Upper lobe of right lung (tissue), 1 donor: ENCODE measurements at regions not wholly inside any gene's neighbourhood (a gene's known extent, or its start where the extent isn't known, plus 50 kb on each side); places are given as distances from the start of the nearest gene placed in this dataset.

ENCODE experiments used
- ATAC-seq: fragments of 200-7000 bp; cut with Tn5 transposase; one replicate; pipeline ENCODE4 v1.9.1; 2020; ENCODE audit warnings: mild to moderate bottlenecking, moderate library complexity
- DNase-seq: peaks from one replicate; pipeline ENCODE4 v3.0.0-alpha.2; 2020
- H3K27ac ChIP-seq: fragments of 200-600 bp; one replicate; pipeline ENCODE4 v1.8.0; 2022
- H3K27me3 ChIP-seq: fragments of 200-600 bp; one replicate; pipeline ENCODE4 v1.8.0; 2022; ENCODE audit warnings: mild to moderate bottlenecking
- H3K36me3 ChIP-seq: fragments of 200-600 bp; one replicate; pipeline ENCODE4 v1.8.0; 2022
- H3K4me1 ChIP-seq: fragments of 200-600 bp; one replicate; pipeline ENCODE4 v1.8.0; 2022
- H3K4me3 ChIP-seq: fragments of 200-600 bp; one replicate; pipeline ENCODE4 v1.8.0; 2022; ENCODE audit warnings: mild to moderate bottlenecking
- H3K9me3 ChIP-seq: fragments of 200-600 bp; one replicate; pipeline ENCODE4 v1.8.0; 2022
- CTCF ChIP-seq: fragments of 200-600 bp; IDR thresholded peaks from one replicate; pipeline ENCODE4 v1.8.0; 2022; ENCODE audit warnings: antibody characterized with exemption
- intact Hi-C: fragments of 100-400 bp; cut with DNase I; formaldehyde crosslinking; loops from one replicate; pipeline ENCODE4 v1.11.0; 2022
- donor health status: DM: no; HTN: yes; CAD: no; lungs with severe emphysema.

GRCh38 chr12:20967756-20968155, 157.3 kb downstream of the SLCO1B3 start:
- no peaks in the 10 kb centered on the region for H3K4me1 ChIP-seq
- no peaks in the 10 kb centered on the region for H3K27me3 ChIP-seq
- intact Hi-C loops = no loop called here
- H3K36me3 ChIP-seq = no peaks in the 10 kb centered on the region
- H3K4me3 ChIP-seq = no peak overlapping the region
- ATAC-seq (no peak), DNase-seq (no peak)
- no peak for TF ChIP-seq CTCF
- H3K27ac ChIP-seq = no peak overlapping the region
- H3K9me3 ChIP-seq = no peaks in the 10 kb centered on the region

DNA sequence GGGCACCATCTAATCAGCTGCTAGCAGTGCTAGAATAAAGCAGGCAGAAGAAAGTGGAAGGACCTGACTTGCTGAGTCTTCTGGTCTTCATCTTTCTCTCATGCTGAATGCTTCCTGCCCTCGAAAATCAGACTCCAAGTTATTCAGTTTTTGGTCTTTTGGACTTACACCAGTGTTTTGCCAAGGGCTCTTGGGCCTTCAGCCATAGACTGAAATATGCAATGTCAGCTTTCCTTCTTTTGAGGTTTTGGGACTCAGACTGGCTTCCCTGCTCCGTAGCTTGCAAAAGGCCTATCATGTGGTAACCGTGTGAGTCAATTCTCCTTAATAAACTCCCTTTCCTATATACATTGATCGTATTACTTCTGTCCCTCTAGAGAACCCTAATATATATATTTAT, 159.3 kb downstream of the SLCO1B3 start:
- intact Hi-C loops = no loop called here
- no peak overlapping the region for H3K4me3 ChIP-seq
- TF ChIP-seq CTCF = no peak
- no peak overlapping the region for H3K27ac ChIP-seq
- no peak for DNase-seq
- no peaks in the 10 kb centered on the region for H3K9me3 ChIP-seq
- H3K27me3 ChIP-seq = no peaks in the 10 kb centered on the region
- no peak for ATAC-seq
- H3K4me1 ChIP-seq = no peaks in the 10 kb centered on the region
- no peaks in the 10 kb centered on the region for H3K36me3 ChIP-seq

DNA sequence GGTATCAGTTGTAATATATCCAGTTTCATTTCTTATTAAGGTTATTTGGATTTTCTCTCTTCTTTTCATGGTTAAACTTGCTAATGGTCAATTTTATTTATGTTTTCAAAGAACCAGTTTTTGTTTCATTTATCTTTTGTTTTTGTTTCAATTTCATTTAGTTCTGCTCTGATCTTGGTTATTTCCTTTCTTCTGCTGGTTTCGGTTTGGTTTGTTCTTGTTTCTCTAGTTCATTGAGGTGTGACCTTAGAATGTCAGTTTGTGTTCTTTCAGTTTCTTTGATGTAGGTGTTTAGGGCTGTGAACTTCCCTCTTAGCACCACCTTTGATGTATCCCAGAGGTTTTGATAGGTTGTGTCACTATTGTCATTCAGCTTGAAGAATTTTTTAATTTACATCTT, 145.6 kb upstream of the SLCO1B1 start:
- intact Hi-C loops = no loop called here
- Histone ChIP-seq H3K4me3 (no peak overlapping the region), H3K27me3 (no peaks in the 10 kb centered on the region), H3K27ac (no peak overlapping the region), H3K4me1 (no peaks in the 10 kb centered on the region), H3K9me3 (no peaks in the 10 kb centered on the region), H3K36me3 (no peaks in the 10 kb centered on the region)
- no peak for TF ChIP-seq CTCF
- no peak for DNase-seq
- ATAC-seq = no peak

GRCh38 chr12:21001778-21002177, 129.2 kb upstream of the SLCO1B1 start:
- no peak for TF ChIP-seq CTCF

DNA sequence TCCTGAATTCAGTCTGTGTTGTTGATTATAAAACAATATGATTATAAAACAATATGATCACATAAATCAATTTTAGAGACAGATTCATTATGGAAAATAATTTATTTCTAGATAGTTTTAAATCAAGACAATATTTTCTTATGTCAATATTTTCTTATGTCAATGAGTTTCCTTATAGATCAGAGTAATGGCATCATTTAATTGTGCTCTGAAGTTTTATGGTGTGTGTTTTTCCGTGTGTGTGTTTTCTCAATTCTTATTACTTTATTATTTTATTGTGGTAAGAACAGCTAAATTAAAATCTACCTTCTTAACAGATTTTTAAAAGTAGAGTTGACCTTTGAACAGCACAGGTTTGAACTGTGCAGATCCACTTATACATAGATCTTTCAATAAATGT, 105.3 kb upstream of the SLCO1B1 start:
- Histone ChIP-seq H3K27ac (no peak overlapping the region), H3K4me3 (no peak overlapping the region), H3K9me3 (no peaks in the 10 kb centered on the region), H3K36me3 (no peaks in the 10 kb centered on the region), H3K4me1 (no peaks in the 10 kb centered on the region), H3K27me3 (no peaks in the 10 kb centered on the region)
- intact Hi-C loops = no loop called here
- ATAC-seq (no peak), DNase-seq (no peak)
- TF ChIP-seq CTCF = no peak

More at GRCh38 chr12:21001778-21002177, 129.2 kb upstream of the SLCO1B1 start:
- ATAC-seq = no peak
- Histone ChIP-seq H3K27ac (no peak overlapping the region), H3K27me3 (no peaks in the 10 kb centered on the region), H3K4me3 (no peak overlapping the region), H3K9me3 (no peaks in the 10 kb centered on the region), H3K4me1 (no peaks in the 10 kb centered on the region), H3K36me3 (no peaks in the 10 kb centered on the region)
- no peak for DNase-seq
- intact Hi-C loops = no loop called here

DNA sequence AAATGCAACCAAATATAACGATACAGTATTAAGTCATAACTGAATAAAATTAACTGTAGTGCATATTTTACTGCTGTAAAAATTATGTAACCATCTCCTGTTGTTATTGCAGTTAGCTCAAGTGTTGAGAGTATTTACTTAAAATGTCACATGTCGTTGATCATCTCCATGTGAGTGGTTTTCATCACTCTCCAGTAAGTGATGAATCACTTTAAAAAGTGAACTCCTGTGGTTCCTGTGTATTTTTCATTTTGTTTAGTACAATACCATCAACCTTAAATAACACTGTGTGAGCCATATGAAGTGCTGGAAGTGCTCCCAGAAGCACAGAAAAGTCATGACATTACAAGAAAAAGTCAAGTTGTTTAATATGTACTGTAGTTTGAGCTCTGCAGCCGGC, 104.7 kb upstream of the SLCO1B1 start:
- Histone ChIP-seq H3K4me3 (no peak overlapping the region), H3K9me3 (no peaks in the 10 kb centered on the region), H3K36me3 (no peaks in the 10 kb centered on the region), H3K4me1 (no peaks in the 10 kb centered on the region), H3K27ac (no peak overlapping the region), H3K27me3 (no peaks in the 10 kb centered on the region)
- TF ChIP-seq CTCF = no peak
- intact Hi-C loops = no loop called here
- DNase-seq (no peak), ATAC-seq (peak; percentile 36)
